GM23338 (cell line): ENCODE measurements at regions not wholly inside any gene's neighbourhood (a gene's known extent, or its start where the extent isn't known, plus 50 kb on each side); places are given as distances from the start of the nearest gene placed in this dataset.

Experiments used
- ATAC-seq: fragments of 200-7000 bp; cut with Tn5 transposase; 3 replicates; pipeline ENCODE4 v1.9.1; 2020
- DNase-seq: peaks from one replicate; pipeline ENCODE4 v3.0.0-alpha.2; 2015; ENCODE audit warnings: low spot score
- H2AFZ ChIP-seq: fragments of 200-600 bp; sonication (generic); 2 replicates; pipeline ENCODE4 v1.8.0; 2016; ENCODE audit warnings: antibody characterized with exemption, mild to moderate bottlenecking, moderate library complexity
- H3F3A ChIP-seq: fragments of 200-600 bp; sonication (generic); replicated peaks from 2 replicates; pipeline ENCODE4 v1.8.0; 2017; ENCODE audit warnings: antibody characterized with exemption, mixed run types, low read depth
- H3K27ac ChIP-seq: fragments of 200-600 bp; sonication (generic); 2 replicates; pipeline ENCODE4 v1.6.1; 2016; ENCODE audit warnings: low read depth
- H3K27me3 ChIP-seq: fragments of 200-600 bp; sonication (generic); 2 replicates; pipeline ENCODE4 v1.8.0; 2016; ENCODE audit warnings: mild to moderate bottlenecking, mixed run types, moderate library complexity; ENCODE audit not compliant: insufficient read depth
- H3K36me3 ChIP-seq: fragments of 200-600 bp; sonication (generic); 2 replicates; pipeline ENCODE4 v1.8.0; 2016; ENCODE audit warnings: mild to moderate bottlenecking; ENCODE audit not compliant: insufficient read depth
- H3K4me1 ChIP-seq: fragments of 200-600 bp; sonication (generic); 2 replicates; pipeline ENCODE4 v1.8.0; 2016; ENCODE audit warnings: mild to moderate bottlenecking, moderate library complexity; ENCODE audit not compliant: insufficient read depth
- H3K4me2 ChIP-seq: fragments of 200-600 bp; sonication (generic); 2 replicates; pipeline ENCODE4 v1.7.1; 2017; ENCODE audit warnings: mixed run types
- H3K4me3 ChIP-seq: fragments of 200-600 bp; sonication (generic); 2 replicates; pipeline ENCODE4 v1.6.1; 2016; ENCODE audit warnings: mixed run types
- H3K79me2 ChIP-seq: fragments of 200-600 bp; sonication (generic); replicated peaks from 2 replicates; pipeline ENCODE4 v1.8.0; 2017; ENCODE audit warnings: mild to moderate bottlenecking; ENCODE audit not compliant: insufficient read depth
- H3K9me2 ChIP-seq: fragments of 200-600 bp; sonication (generic); 2 replicates; pipeline ENCODE4 v1.8.0; 2017; ENCODE audit not compliant: insufficient read depth
- H4K20me1 ChIP-seq: fragments of 200-600 bp; sonication (generic); replicated peaks from 2 replicates; pipeline ENCODE4 v1.8.0; 2017; ENCODE audit warnings: mild to moderate bottlenecking; ENCODE audit not compliant: insufficient read depth
- H3K27ac Mint-ChIP-seq: 2 replicates; pipeline ENCODE4 v1.8.0; 2020; ENCODE audit warnings: inconsistent platforms, mild to moderate bottlenecking, moderate library complexity, mixed read lengths
- H3K27me3 Mint-ChIP-seq: 3 replicates; pipeline ENCODE4 v1.8.0; 2022; ENCODE audit warnings: low read depth, mild to moderate bottlenecking, moderate library complexity, mixed read lengths, inconsistent platforms; ENCODE audit not compliant: insufficient read depth, poor library complexity
- H3K36me3 Mint-ChIP-seq: 3 replicates; pipeline ENCODE4 v1.8.0; 2021; ENCODE audit warnings: low read depth, mild to moderate bottlenecking, inconsistent platforms, moderate library complexity, mixed read lengths
- H3K4me1 Mint-ChIP-seq: 3 replicates; pipeline ENCODE4 v1.8.0; 2020; ENCODE audit warnings: mild to moderate bottlenecking, inconsistent platforms, mixed read lengths
- H3K4me3 Mint-ChIP-seq: 3 replicates; pipeline ENCODE4 v1.8.0; 2021; ENCODE audit warnings: moderate library complexity, mild to moderate bottlenecking, inconsistent platforms, mixed read lengths
- H3K9me3 Mint-ChIP-seq: 3 replicates; pipeline ENCODE4 v1.8.0; 2020; ENCODE audit warnings: moderate library complexity, mild to moderate bottlenecking, inconsistent platforms, mixed read lengths
- CREB1 ChIP-seq: fragments of 250-450 bp; sonication (Bioruptor Pico); IDR thresholded peaks from 2 replicates; pipeline ENCODE4 v1.5.0; 2020; ENCODE audit warnings: low read depth, mild to moderate bottlenecking, moderate library complexity
- EZH2phosphoT487 ChIP-seq: fragments of 200-600 bp; sonication (generic); IDR thresholded peaks from one replicate; pipeline ENCODE4 v1.8.1; 2018; ENCODE audit warnings: antibody characterized with exemption; ENCODE audit not compliant: unreplicated experiment
- ZNF331 ChIP-seq: fragments of 250-450 bp; sonication (Bioruptor Pico); IDR thresholded peaks from 2 replicates; pipeline ENCODE4 v1.5.0; 2020; ENCODE audit warnings: low read depth, mild to moderate bottlenecking, moderate library complexity
- TF ChIP-seq, protein P1 (sequence below): fragments of 250-450 bp; sonication (Bioruptor Pico); IDR thresholded peaks from 2 replicates; pipeline ENCODE4 v1.5.0; 2020; ENCODE audit warnings: mild to moderate bottlenecking, moderate library complexity
- TF ChIP-seq, protein P2 (sequence below), 2 experiments: fragments of 200-600 bp in 1 of 2; sonication (generic) in 1 of 2; conservative IDR thresholded peaks; 2 replicates each; pipeline versions ENCODE4 v1.5.1 to v1.6.1; 2016 to 2017; ENCODE audit warnings: antibody characterized with exemption in 2 of 2, low read depth in 2 of 2, mild to moderate bottlenecking in 2 of 2, moderate library complexity in 1 of 2

DNA sequence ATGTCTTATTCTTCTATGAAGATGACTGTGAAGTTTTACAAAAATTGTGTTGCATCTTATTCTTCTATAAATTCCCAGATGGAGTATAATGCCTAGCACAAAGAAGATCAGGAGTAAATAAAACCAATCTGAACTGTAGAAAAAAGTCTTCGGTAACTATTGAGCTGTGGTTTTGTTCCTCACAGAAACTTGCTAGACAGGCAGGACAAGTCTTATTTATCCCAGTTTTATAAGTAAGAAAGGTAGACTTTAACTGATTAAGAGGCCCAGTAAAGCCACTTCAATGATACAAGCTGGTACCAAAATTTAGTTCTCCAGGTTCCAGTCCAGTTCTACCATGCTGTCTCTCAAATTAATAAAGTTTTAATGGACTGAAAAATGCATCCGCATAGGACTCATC, 526.7 kb upstream of the SETBP1 start (continued):
- TF ChIP-seq, protein P1, sequence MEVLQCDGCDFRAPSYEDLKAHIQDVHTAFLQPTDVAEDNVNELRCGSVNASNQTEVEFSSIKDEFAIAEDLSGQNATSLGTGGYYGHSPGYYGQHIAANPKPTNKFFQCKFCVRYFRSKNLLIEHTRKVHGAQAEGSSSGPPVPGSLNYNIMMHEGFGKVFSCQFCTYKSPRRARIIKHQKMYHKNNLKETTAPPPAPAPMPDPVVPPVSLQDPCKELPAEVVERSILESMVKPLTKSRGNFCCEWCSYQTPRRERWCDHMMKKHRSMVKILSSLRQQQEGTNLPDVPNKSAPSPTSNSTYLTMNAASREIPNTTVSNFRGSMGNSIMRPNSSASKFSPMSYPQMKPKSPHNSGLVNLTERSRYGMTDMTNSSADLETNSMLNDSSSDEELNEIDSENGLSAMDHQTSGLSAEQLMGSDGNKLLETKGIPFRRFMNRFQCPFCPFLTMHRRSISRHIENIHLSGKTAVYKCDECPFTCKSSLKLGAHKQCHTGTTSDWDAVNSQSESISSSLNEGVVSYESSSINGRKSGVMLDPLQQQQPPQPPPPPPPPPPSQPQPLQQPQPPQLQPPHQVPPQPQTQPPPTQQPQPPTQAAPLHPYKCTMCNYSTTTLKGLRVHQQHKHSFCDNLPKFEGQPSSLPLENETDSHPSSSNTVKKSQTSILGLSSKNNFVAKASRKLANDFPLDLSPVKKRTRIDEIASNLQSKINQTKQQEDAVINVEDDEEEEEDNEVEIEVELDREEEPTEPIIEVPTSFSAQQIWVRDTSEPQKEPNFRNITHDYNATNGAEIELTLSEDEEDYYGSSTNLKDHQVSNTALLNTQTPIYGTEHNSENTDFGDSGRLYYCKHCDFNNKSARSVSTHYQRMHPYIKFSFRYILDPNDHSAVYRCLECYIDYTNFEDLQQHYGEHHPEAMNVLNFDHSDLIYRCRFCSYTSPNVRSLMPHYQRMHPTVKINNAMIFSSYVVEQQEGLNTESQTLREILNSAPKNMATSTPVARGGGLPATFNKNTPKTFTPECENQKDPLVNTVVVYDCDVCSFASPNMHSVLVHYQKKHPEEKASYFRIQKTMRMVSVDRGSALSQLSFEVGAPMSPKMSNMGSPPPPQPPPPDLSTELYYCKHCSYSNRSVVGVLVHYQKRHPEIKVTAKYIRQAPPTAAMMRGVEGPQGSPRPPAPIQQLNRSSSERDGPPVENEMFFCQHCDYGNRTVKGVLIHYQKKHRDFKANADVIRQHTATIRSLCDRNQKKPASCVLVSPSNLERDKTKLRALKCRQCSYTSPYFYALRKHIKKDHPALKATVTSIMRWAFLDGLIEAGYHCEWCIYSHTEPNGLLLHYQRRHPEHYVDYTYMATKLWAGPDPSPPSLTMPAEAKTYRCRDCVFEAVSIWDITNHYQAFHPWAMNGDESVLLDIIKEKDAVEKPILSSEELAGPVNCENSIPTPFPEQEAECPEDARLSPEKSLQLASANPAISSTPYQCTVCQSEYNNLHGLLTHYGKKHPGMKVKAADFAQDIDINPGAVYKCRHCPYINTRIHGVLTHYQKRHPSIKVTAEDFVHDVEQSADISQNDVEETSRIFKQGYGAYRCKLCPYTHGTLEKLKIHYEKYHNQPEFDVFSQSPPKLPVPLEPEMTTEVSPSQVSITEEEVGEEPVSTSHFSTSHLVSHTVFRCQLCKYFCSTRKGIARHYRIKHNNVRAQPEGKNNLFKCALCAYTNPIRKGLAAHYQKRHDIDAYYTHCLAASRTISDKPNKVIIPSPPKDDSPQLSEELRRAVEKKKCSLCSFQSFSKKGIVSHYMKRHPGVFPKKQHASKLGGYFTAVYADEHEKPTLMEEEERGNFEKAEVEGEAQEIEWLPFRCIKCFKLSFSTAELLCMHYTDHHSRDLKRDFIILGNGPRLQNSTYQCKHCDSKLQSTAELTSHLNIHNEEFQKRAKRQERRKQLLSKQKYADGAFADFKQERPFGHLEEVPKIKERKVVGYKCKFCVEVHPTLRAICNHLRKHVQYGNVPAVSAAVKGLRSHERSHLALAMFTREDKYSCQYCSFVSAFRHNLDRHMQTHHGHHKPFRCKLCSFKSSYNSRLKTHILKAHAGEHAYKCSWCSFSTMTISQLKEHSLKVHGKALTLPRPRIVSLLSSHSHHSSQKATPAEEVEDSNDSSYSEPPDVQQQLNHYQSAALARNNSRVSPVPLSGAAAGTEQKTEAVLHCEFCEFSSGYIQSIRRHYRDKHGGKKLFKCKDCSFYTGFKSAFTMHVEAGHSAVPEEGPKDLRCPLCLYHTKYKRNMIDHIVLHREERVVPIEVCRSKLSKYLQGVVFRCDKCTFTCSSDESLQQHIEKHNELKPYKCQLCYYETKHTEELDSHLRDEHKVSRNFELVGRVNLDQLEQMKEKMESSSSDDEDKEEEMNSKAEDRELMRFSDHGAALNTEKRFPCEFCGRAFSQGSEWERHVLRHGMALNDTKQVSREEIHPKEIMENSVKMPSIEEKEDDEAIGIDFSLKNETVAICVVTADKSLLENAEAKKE (CRISPR knock-in tag): no peak
- TF ChIP-seq EZH2phosphoT487 (no peak), ZNF331 (CRISPR knock-in tag) (no peak)

DNA sequence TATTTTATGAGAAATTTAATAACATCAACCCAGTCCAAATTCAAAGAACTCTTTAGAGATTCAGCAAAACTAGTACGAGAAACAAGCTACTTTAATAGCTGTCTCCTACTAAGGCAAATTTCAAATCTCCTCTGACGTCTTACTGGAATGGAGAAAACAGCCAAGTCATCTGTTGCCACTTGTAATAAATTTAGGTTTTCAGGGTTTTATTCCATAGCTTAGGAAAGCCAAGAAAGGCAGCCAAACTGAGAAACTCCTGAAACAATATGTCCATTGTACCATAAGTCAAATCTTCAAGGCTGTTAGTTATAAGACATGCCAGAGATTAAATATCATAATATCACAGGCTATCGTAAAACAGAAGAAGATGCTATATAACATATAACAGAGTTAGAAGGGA, 524.6 kb upstream of the SETBP1 start:
- no peaks in the 10 kb centered on the region for H3K36me3 ChIP-seq
- no peaks in the 10 kb centered on the region for H3K4me1 Mint-ChIP-seq
- H3K27ac Mint-ChIP-seq: no peak overlapping the region

More for the DNA sequence above, 524.6 kb upstream of the SETBP1 start:
- Histone ChIP-seq H3F3A (no peaks in the 10 kb centered on the region), H3K27ac (no peak overlapping the region), H3K4me1 (no peaks in the 10 kb centered on the region), H3K4me2 (no peak overlapping the region), H3K27me3 (no peaks in the 10 kb centered on the region), H3K9me2 (no peaks in the 10 kb centered on the region), H3K79me2 (no peaks in the 10 kb centered on the region), H4K20me1 (no peaks in the 10 kb centered on the region), H3K4me3 (no peak overlapping the region), H2AFZ (no peak overlapping the region)
- Mint-ChIP-seq H3K36me3 (no peaks in the 10 kb centered on the region), H3K4me3 (no peak overlapping the region), H3K27me3 (no peaks in the 10 kb centered on the region), H3K9me3 (no peaks in the 10 kb centered on the region)
- TF ChIP-seq CREB1 (CRISPR knock-in tag): no peak
- TF ChIP-seq, protein P2, sequence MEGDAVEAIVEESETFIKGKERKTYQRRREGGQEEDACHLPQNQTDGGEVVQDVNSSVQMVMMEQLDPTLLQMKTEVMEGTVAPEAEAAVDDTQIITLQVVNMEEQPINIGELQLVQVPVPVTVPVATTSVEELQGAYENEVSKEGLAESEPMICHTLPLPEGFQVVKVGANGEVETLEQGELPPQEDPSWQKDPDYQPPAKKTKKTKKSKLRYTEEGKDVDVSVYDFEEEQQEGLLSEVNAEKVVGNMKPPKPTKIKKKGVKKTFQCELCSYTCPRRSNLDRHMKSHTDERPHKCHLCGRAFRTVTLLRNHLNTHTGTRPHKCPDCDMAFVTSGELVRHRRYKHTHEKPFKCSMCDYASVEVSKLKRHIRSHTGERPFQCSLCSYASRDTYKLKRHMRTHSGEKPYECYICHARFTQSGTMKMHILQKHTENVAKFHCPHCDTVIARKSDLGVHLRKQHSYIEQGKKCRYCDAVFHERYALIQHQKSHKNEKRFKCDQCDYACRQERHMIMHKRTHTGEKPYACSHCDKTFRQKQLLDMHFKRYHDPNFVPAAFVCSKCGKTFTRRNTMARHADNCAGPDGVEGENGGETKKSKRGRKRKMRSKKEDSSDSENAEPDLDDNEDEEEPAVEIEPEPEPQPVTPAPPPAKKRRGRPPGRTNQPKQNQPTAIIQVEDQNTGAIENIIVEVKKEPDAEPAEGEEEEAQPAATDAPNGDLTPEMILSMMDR (conservative IDR thresholded peaks at IDR 0.05; ENCODE audit: low read depth in 2 of 2): no peak
- DNase-seq (no peak), ATAC-seq (no peak)
